ENCODE measurements at regions not wholly inside any gene's neighbourhood (a gene's known extent, or its start where the extent isn't known, plus 50 kb on each side); places are given as distances from the start of the nearest gene placed in this dataset.

GRCh38 chr18:55136258-55136657 is 177.0 kb upstream of the CCDC68 start:
- TF ChIP-seq POLR2A (IDR thresholded peaks at IDR 0.05; ENCODE audit: low read depth, low read length) (no peak), TAF1 (IDR thresholded peaks at IDR 0.05; ENCODE audit: borderline replicate concordance, low read depth, low read length) (no peak)

Data from GM12892 (cell line).